GM18951 (cell line): ENCODE measurements at regions not wholly inside any gene's neighbourhood (a gene's known extent, or its start where the extent isn't known, plus 50 kb on each side); places are given as distances from the start of the nearest gene placed in this dataset.
"Not testable (repeated sequence)": the region's sequence is repeated elsewhere in the genome, so short reads cannot be mapped to it uniquely, and the experiment has no call there.

ENCODE experiments used
- POLR2A ChIP-seq: IDR thresholded peaks from 4 replicates; pipeline ENCODE4 v1.6.1; 2011; ENCODE audit warnings: mild to moderate bottlenecking; ENCODE audit not compliant: insufficient read length, insufficient read depth; ENCODE audit errors: extremely low read depth
- in situ Hi-C: fragments of 300-500 bp; cut with MboI; formaldehyde crosslinking; loops from one replicate; pipeline ENCODE4 v1.12.0; 2022; ENCODE audit warnings: low sequenced_read_pairs, mixed read lengths, inconsistent platforms; ENCODE audit not compliant: unreplicated experiment

DNA sequence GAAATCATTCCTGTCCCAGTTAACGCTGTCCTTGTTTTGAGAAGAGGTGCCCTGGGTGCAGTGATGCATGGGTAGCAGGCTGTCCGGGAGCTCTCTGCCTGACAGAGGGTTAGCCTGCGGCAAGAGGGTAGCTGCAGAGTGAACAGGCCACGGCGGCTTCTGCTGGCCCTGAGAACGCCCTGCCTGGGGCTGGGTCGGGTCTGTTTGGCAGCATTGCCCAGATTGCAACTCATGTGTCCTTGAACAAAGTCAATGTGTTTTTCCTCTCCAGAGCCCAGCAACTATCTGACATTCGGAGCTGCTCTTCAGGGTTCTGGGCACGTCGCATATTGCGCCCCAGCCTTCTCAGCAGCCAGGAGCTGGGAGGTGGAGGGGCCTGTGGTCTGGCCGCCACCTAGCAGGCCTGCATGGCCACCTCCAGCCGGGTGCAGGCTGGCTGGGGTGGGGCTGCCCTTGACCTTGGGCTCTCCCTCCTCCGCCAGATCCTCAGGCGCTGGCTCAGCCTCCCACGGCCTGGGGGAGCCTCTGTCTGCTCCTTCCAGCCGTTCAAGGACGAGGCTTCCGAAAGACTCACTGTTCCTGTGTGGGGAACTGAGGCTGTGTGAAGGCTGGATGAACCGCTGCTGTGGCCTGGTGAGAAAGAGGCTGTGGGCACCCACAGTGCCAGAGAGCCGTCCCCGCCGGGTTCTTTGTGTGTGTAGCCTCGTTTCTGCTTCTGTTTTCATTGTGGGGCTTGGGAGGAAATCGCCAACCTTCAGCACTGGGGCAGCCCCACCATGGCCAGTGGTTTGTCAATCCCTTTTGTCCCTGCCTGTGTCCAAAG is 146.7 kb downstream of the NPIPB11 start:
- in situ Hi-C loops = not testable (repeated sequence)

GRCh38 chr16:29258946-29259634 is 147.4 kb downstream of the NPIPB11 start:
- in situ Hi-C loops = not testable (repeated sequence)

- in situ Hi-C loops = not testable (repeated sequence)
Observed at GRCh38 chr16:29257419-29258336, 148.8 kb downstream of the NPIPB11 start.

GRCh38 chr16:29256501-29256981 is 150.0 kb downstream of the NPIPB11 start:
- in situ Hi-C loops = no loop called here
- TF ChIP-seq POLR2A = no peak

DNA sequence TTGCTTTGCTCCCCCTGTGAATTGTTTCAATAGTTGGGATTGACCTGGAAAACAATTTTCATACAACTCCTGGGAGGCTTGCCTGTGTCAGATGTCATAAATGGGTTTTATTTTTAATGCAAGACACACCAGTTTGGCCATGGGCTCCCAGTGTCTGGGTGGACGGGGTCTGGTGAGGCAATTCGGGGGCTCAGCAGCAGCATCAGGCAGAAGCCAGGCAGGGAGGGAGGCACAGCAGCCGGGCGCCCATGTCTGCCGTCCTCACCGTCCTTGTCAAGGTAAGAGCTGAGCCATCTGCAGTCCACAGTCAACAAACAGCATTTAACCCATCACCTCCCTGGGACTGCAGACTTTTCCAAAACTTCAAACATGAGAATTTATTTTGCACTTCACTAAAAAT is 150.6 kb downstream of the NPIPB11 start:
- in situ Hi-C loops = not testable (repeated sequence)

DNA sequence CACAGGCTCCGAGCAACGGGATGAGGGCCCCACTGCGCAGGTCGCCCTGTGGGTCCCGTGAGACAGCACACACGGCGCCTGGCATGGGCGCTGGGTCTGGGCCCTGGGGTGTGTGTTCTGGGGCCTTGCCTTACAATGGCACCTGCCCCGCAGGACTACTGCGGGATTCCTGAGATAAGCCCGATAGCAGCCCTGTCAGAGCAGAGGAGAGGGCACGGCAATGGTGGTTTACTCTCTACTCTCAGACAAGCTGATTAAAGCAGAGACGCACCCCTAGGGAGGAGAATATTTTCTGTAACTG is 151.1 kb downstream of the NPIPB11 start:
- in situ Hi-C loops = not testable (repeated sequence)

DNA sequence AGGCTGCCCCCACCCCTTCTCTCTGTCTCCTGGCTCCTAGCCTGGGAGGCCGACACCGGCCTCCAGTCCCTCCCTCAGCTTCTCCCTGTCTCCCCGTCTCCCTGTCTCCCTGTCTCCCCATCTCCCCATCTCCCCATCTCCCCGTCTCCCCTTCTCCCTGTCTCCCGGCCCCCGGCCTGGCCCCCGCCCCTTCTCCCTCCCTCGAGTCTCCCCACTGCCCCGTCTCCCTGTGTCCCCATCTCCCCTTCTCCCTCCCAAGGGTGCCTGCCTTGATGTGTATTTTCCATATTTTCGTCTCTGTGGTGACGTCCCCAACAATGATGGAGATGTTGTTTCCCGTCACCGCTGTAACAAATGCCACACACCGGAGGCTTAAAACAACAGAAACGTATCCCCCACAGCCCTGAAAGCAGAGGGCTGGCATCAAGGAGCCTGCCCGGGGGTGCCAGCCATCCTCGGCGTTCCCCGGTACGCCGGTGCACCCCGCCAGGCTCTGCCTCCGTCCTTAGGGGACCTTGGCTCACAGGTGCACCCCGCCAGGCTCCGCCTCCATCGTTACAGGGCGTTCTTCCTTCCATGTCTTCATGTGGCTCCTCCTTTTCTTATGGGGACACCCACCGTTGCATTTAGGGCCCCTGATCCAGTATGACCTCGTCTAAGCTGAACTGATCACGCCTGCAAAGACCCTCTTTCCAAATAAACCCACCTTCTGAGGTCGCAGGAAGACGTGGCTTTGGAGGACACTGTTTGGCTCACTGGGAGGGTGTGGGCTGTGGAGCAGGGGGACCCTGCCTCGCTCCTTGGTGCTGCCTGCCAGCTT is 151.6 kb downstream of the NPIPB11 start:
- in situ Hi-C loops = no loop called here
- TF ChIP-seq POLR2A = no peak

DNA sequence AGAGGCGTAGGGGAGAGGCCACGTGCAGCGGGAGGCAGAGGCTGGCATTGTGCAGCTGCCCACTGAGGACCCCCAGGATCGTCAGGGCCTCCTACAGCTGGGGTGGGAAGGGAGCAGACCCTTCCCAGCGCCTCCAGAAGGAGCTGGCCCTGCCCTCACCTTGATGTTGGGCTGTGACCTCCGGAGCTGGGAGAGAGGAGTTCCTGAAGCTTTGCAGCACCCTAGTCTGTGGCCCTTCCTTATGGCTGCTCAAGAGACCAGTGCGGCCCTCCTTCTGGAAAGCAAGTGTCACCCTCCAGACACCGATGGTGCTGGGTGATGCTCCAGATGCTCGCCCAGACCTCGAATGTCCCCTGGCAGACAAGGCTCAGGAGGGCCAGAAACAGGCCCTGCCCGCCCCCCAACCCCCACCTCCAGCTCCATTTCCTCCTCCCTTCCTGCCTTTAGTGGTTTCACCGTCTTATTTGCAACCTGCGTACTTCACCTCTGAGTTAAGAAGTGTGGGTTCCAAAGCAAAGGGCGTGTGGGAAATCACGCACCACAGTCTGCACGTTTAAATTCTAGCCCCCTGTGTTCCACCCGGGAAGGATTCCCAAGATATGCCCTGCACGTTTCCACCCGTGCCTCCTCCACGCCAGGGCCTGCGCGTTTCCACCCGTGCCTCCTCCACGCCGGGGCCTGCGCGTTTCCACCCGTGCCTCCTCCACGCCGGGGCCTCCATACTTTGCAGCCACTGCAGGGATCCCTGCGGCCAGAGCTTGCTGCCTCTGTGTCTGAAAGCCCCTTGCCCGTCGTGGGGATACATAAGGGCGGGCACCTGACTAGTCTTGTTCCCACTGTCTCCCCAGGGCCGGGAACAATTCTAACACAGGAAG is 152.6 kb downstream of the NPIPB11 start:
- in situ Hi-C loops = not testable (repeated sequence)

GRCh38 chr16:29253066-29253590 is 153.4 kb downstream of the NPIPB11 start:
- in situ Hi-C loops = not testable (repeated sequence)

- in situ Hi-C loops = not testable (repeated sequence)
Observed at GRCh38 chr16:29252311-29252710, 154.2 kb downstream of the NPIPB11 start.

DNA sequence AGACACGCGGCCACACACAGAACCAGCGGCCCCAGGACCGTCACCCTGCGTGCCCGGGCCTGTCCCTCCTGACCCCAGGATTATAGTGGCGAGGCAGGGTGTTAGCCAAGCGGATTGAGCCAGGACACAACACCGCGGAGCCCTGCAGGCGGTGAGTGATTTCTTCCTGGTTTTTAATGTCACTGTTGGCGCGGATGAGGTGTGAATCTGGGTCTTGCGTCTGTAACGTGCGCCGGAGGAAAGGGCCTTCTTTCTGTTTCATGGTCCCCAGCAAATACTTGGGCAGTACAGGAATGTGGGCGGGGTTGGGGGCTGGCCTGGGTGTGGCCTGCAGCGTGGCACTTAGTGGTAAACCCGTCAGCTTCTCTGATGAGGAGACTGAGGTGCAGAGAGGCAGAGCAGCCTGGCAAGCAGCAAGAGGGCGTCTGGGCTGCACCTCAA is 154.9 kb downstream of the NPIPB11 start:
- in situ Hi-C loops = not testable (repeated sequence)

DNA sequence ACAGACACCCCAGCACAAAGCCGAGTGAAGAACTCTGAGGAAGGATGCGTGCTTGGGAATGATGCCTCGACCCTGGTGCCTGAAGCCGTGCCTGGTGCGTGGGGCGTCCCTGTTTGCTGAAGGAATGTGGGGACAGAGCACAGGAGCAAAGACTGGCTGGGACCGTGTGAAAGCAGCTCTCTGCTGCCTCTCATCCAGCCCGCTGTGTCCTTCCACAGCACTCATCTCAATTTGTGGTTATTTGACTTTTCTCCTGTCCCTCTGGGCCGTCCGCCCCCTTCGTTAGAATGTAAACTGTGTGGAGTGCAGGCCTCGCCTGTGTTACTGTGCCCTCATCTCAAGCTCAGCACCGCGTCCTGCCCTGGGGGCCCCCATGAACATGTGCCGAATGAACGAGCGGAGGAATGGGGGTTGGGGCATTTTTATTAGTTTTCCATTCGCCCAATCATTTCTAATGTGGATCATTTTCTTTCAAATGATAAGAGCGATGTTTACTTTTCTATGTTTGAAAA is 155.5 kb downstream of the NPIPB11 start:
- in situ Hi-C loops = not testable (repeated sequence)

GRCh38 chr16:29250469-29250868 is 156.0 kb downstream of the NPIPB11 start:
- in situ Hi-C loops = not testable (repeated sequence)

DNA sequence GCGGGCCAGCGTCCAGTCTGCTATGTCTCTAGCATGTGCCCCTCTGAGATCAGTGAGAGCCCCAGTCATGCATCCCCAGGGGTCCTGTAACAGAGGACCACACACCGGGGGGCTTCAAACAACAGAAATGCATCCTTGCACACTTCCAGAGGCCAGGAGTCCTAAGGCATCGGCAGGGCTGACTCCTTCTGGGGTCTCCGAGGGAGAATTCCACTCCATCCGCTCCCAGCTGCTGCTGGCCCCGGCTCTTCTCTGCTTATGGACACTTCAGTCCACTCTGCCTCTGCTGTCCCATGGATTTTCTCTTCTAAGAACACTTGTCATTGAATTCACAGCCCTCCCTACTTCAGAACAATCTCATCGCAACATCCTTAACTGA is 157.6 kb downstream of the NPIPB11 start:
- in situ Hi-C loops = not testable (repeated sequence)

- in situ Hi-C loops = not testable (repeated sequence)
Observed at GRCh38 chr16:29248306-29248939, 158.1 kb downstream of the NPIPB11 start.

- in situ Hi-C loops = not testable (repeated sequence)
Observed at GRCh38 chr16:29246091-29246490, 160.4 kb downstream of the NPIPB11 start.
